ENCODE measurements at regions not wholly inside any gene's neighbourhood (a gene's known extent, or its start where the extent isn't known, plus 50 kb on each side); places are given as distances from the start of the nearest gene placed in this dataset.

DNA sequence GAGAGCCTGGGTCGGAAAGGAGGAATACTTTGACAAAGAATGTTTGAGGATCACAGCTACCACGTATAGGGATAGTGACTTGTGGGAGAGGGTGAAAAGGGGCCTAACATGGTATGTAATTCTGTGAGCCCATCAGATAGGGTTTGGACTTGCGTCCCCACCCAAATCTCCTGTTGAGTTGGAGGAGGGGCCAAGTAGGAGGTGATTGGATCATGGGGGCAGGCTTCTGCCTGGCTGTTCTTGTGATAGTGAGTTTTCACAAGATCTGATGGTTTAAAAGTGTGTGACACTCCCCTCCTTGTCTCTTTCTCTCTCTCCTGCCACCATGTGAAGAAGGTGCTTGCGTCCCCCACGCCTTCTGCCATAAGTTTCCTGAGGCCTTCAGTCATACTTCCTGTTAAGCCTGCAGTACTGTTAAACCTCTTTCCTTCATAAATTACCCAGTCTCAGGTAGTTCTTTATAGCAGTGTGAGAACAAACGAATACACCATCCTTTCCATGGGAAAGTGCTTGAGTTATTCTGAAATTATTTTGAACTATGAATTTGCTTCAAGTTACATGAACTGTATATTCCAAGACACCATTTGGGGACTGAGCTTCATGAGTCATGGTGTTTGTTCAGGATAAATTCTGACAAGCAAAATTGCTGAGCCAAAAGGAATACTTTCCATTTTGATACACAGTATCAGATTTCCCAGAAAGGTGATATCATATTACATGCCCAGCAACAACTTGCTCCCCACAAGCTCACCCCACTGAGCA, 68.8 kb upstream of the SSBP2 start:
- TF ChIP-seq, protein P1, sequence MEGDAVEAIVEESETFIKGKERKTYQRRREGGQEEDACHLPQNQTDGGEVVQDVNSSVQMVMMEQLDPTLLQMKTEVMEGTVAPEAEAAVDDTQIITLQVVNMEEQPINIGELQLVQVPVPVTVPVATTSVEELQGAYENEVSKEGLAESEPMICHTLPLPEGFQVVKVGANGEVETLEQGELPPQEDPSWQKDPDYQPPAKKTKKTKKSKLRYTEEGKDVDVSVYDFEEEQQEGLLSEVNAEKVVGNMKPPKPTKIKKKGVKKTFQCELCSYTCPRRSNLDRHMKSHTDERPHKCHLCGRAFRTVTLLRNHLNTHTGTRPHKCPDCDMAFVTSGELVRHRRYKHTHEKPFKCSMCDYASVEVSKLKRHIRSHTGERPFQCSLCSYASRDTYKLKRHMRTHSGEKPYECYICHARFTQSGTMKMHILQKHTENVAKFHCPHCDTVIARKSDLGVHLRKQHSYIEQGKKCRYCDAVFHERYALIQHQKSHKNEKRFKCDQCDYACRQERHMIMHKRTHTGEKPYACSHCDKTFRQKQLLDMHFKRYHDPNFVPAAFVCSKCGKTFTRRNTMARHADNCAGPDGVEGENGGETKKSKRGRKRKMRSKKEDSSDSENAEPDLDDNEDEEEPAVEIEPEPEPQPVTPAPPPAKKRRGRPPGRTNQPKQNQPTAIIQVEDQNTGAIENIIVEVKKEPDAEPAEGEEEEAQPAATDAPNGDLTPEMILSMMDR (IDR thresholded peaks at IDR 0.05; ENCODE audit: low read depth, low read length, missing control alignments), result no peak
- in situ Hi-C loops (cut with HindIII; ENCODE audit: low pct_ligation_motif_present, low sequenced_read_pairs), result no loop called here
- Histone ChIP-seq H3K27ac (peak overlapping the region; percentile 8), H3K4me3 (ENCODE audit: low read depth, low read length) (no peak overlapping the region), H3K27me3 (replicated peaks) (no peaks in the 10 kb centered on the region), H3K36me3 (replicated peaks) (no peaks in the 10 kb centered on the region)
- DNase-seq, result peak; percentile 39

DNA sequence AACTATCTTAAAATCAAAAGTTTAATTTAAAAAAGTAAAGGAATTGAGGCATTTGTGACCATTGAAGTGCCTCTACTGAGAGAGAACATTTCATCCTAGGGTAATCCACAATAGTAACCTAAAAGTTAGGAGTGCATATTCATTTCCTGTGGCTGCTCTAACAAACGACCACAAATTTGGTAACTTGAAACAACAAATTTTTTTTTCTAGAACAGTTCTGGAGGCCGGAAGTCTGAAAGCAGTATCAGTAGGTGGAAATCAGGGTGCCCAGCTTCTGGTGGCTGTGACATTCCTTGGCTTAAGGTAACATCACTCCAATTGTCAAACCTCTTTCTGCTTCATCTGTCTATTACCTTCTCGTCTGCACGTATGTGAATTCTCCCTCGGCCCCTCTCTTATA, 67.1 kb upstream of the SSBP2 start:
- no peak for DNase-seq
- no peak overlapping the region for H3K4me3 ChIP-seq (ENCODE audit: low read depth, low read length)
- in situ Hi-C loops (cut with HindIII; ENCODE audit: low pct_ligation_motif_present, low sequenced_read_pairs), result no loop called here
- TF ChIP-seq, protein P1 (IDR thresholded peaks at IDR 0.05; ENCODE audit: low read depth, low read length, missing control alignments), result no peak
- H3K27me3 ChIP-seq (replicated peaks), result no peaks in the 10 kb centered on the region
- H3K36me3 ChIP-seq (replicated peaks), result no peaks in the 10 kb centered on the region
- H3K27ac ChIP-seq, result no peak overlapping the region

DNA sequence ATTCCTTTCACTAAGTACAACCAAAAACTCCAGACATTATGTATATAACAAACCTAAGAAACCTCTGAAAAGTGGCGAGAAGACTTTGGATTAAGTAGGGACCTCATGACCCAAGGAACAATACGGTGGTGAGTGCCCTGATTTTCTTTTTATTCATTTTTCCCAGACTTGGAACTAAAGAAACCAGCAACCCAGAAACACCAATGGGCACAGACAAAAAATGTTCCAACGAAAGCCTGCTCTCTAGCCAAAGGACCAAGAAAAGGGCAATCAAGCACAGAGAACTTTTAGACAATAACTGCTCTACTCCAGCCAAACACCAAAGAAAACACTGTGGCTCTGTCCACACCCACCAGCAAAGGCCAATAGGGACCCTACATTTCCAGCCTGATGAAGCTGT, 66.2 kb upstream of the SSBP2 start:
- Histone ChIP-seq H3K27ac (no peak overlapping the region), H3K4me3 (ENCODE audit: low read depth, low read length) (no peak overlapping the region), H3K36me3 (replicated peaks) (no peaks in the 10 kb centered on the region), H3K27me3 (replicated peaks) (no peaks in the 10 kb centered on the region)
- TF ChIP-seq, protein P1 (IDR thresholded peaks at IDR 0.05; ENCODE audit: low read depth, low read length, missing control alignments), result no peak
- in situ Hi-C loops (cut with HindIII; ENCODE audit: low pct_ligation_motif_present, low sequenced_read_pairs), result no loop called here
- no peak for DNase-seq

DNA sequence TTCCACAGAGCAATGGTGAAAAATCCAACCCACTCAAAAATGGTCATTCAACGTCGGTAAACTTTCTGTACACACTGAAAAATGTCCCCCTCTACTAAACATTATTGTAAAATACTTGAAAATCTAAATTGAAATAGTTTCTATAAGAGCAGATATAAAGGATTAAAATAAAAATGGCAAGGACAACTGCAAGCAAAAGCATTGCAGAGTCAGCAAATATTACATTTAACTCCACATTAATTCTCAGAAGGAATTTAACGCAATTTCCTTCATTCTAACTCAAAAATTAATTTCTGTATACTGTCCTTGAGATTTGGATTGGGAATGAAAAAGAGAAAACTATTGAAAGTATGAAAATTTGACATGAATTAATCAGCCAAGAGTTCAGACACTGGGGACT, 64.4 kb upstream of the SSBP2 start:
- no peak for DNase-seq
- Histone ChIP-seq H3K27me3 (replicated peaks) (no peaks in the 10 kb centered on the region), H3K27ac (no peak overlapping the region), H3K36me3 (replicated peaks) (no peaks in the 10 kb centered on the region), H3K4me3 (ENCODE audit: low read depth, low read length) (no peak overlapping the region)
- TF ChIP-seq, protein P1 (IDR thresholded peaks at IDR 0.05; ENCODE audit: low read depth, low read length, missing control alignments), result no peak
- in situ Hi-C loops (cut with HindIII; ENCODE audit: low pct_ligation_motif_present, low sequenced_read_pairs), result no loop called here

DNA sequence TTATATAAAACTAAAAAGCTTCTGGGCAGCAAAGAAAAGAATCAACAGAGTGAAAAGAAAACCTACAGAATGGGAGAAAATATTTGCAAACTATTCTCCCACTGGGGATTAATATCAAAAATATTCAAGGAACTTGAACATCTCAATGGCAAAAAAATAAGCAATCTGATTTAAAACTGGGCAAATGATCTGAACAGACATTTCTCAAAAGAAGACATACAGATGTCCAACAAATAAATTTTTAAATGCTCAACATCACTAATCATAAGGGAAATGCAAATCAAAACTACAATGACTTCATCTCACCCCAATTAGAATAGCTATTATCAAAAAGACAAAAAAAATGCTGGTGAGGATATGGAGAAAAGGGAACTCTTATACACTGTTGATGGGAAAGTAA, 57.2 kb upstream of the SSBP2 start:
- Histone ChIP-seq H3K27ac (no peak overlapping the region), H3K4me3 (ENCODE audit: low read depth, low read length) (no peak overlapping the region), H3K27me3 (replicated peaks) (no peaks in the 10 kb centered on the region), H3K36me3 (replicated peaks) (no peaks in the 10 kb centered on the region)
- no peak for DNase-seq
- TF ChIP-seq, protein P1 (IDR thresholded peaks at IDR 0.05; ENCODE audit: low read depth, low read length, missing control alignments), result no peak
- in situ Hi-C loops (cut with HindIII; ENCODE audit: low pct_ligation_motif_present, low sequenced_read_pairs), result no loop called here

DNA sequence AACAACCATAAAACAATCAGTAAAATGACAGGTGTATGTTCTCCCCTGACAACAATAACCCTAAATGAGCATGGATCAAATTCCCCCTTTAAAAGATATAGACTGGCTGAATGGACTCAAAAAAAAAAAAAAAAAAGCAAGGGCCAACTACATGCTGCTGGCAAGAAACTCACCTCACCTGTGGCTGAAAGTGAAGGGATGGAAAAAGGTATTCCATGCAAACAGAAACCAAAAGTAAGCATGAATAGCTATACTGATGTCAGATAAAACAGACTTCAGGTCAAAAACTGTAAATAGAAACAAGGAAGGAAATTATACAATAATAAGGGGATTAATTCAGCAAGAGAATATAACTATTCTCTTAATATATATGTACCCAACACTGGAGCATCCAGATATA, 54.2 kb upstream of the SSBP2 start:
- Histone ChIP-seq H3K27ac (no peak overlapping the region), H3K4me3 (ENCODE audit: low read depth, low read length) (no peak overlapping the region), H3K27me3 (replicated peaks) (no peaks in the 10 kb centered on the region), H3K36me3 (replicated peaks) (no peaks in the 10 kb centered on the region)
- in situ Hi-C loops (cut with HindIII; ENCODE audit: low pct_ligation_motif_present, low sequenced_read_pairs), result no loop called here
- DNase-seq, result no peak
- TF ChIP-seq, protein P1 (IDR thresholded peaks at IDR 0.05; ENCODE audit: low read depth, low read length, missing control alignments), result no peak

Measured in brain microvascular endothelial cell (primary cell).